KBM-7 (cell line): ENCODE measurements at regions not wholly inside any gene's neighbourhood (a gene's known extent, or its start where the extent isn't known, plus 50 kb on each side); places are given as distances from the start of the nearest gene placed in this dataset.
"Not testable (repeated sequence)": the region's sequence is repeated elsewhere in the genome, so short reads cannot be mapped to it uniquely, and the experiment has no call there.

Source experiments
- DNase-seq: peaks from one replicate; pipeline ENCODE4 v3.0.0-alpha.2; 2015
- in situ Hi-C: fragments of 300-500 bp; cut with MboI; formaldehyde crosslinking; loops from 2 replicates; pipeline ENCODE4 v1.14.3; 2020; ENCODE audit warnings: low sequenced_read_pairs, low pct_unique_long_range_greater_than_20kb, mixed read lengths

DNA sequence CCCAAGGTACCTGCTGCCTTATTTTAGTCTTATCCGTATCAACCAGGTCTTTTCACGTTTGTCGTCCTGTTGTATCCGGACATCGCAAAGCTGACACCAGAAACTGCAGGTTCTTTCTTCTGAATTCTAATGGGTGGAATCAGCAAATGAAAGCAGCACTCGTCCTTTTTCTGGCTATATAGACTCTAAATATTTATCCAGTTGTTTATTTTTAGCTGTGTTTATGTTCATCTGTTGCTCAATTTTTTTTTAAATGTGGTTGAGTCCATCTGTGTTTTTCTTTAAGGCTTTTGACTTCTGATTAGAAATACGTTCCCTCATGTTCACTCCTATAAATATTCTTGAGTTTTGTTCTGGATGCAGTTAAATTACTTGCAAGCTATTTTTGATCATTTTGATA is 831.7 kb downstream of the MTRR start:
- in situ Hi-C loops, result no loop called here
- no peak for DNase-seq

DNA sequence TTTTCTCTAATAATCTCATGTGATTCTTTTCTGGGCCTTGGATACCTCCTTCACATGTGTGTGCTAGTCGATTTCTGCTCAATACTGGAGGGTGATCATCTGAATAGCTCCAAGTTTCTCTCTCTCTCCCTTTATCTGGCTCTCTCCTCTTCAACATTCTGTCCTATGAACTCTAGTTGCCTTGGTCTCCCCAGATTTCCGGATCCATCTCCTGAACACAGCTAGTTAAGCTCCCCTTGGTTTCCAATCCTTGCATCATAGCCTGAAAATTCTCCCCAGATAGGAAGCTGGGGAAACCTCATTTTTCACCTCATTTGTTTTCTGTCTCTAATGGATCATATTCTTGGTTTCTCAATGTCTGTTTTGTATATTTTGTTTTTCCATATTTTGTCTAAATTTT is 832.3 kb downstream of the MTRR start:
- in situ Hi-C loops, result no loop called here
- DNase-seq, result no peak

DNA sequence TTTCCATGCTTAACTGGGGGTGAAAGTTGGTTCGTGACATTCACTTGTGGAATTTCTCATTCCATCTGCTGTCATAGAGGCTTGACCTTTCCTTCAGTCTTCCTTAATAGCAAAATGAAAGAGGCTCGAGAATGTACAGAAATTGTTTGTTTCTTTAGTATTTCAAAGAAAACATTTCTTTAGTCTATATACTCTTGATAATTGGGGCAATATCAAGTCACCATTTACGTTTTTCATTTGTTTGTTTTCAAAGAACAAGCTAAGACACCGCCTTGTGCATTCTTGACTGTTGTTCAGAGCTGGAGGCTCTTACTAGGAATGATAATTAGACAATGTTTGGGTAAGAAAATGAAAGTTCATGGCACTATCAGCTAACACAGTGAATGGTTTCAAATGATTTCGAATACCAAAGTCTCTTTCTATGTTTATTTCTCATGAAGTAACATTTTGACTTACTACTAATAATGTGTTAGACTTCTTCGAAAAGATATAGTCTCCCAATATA is 835.4 kb downstream of the SEMA5A start:
- in situ Hi-C loops, result no loop called here
- DNase-seq, result no peak

DNA sequence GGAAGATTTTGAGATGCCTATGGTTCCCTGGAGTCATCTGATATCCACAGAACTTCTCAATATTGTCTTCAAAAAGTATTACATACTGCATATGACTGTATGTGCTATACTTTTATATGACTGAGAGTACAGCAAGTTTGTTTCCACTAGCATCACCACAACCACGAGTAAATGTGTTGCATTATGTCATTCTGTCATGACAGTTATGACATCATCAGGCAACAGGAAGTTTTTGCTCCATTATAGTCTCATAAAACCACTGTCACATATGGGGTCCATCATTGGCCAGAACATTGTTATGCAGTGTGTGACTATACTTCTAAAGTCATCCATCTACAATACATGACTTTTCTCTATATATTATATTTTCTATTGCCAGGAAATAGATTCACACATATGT is 831.7 kb downstream of the SEMA5A start:
- in situ Hi-C loops, result no loop called here
- no peak for DNase-seq

DNA sequence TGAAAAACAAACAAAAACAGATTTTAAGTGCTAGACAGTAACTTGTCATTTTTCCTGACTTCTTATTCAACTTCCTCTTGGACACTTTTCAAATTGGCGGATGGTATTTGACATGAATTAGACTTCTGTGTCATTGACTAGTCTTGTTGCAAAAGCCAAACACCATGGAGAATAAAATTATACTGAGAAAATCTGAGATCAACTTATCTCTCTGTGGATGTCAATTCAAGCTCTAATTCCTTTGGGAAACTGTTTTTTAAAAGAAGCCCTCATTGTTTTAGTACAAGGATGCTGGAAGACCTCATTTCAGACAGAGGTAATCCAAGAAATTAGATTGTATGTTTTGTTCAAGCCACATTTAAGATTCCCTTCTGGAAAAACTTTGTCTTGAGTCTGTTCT is 831.0 kb downstream of the SEMA5A start:
- no peak for DNase-seq
- in situ Hi-C loops, result no loop called here

DNA sequence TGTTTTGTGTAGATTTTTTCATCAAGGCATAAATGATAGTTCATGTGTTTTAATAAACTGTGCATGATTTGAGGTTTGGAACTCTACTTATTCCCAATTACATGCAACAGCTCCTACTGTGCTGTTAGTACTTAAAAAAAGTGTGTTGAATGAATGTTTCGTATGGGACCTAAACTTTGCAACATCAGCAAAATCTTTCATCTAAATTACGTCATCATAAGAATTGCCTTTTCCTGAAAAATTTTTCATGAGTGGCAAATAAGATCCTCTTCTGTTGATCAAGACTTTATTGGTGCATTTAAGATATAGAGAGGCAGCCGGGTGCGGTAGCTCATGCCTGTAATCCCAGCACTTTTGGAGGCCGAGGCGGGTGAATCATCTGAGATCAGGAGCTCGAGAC is 826.1 kb downstream of the SEMA5A start:
- no peak for DNase-seq
- in situ Hi-C loops, result no loop called here

DNA sequence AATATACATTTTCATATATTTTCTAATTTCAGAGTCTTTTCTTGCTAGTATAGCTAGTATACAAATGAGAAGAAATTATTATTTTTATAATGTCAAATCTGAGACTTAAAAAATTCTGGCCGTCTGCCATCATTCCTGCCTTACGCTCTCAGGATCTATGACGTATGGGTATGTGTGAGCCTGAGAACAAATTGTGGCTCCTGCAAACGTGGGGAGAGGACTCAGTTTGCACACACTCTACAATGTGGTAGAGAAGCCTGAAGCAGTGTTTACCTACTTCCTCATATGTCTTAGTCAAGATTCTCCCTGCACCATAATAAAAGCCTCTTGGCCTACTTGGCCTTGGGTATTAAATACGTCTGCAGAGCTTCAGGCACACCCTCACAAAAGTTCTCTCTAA is 825.4 kb downstream of the SEMA5A start:
- DNase-seq, result no peak
- in situ Hi-C loops, result no loop called here

DNA sequence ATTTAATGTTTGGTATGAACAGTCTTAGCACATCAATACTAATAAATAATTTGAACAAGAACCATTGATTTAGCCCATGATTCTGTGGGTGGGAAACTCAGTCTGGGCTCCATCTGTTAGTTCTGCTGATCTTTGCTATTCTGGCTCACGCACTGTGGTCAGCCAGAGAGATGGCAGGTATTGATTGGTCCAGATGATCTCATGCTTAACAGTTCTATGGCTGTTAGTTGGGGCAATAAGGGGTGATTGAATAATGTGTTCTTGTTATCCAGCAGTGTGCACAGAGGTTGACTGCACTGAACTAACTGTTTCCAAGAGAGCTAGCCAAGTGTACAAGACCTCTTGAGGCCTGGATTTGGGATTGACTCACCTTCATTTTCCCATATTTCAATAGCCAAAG is 824.3 kb downstream of the SEMA5A start:
- no peak for DNase-seq
- in situ Hi-C loops, result no loop called here

DNA sequence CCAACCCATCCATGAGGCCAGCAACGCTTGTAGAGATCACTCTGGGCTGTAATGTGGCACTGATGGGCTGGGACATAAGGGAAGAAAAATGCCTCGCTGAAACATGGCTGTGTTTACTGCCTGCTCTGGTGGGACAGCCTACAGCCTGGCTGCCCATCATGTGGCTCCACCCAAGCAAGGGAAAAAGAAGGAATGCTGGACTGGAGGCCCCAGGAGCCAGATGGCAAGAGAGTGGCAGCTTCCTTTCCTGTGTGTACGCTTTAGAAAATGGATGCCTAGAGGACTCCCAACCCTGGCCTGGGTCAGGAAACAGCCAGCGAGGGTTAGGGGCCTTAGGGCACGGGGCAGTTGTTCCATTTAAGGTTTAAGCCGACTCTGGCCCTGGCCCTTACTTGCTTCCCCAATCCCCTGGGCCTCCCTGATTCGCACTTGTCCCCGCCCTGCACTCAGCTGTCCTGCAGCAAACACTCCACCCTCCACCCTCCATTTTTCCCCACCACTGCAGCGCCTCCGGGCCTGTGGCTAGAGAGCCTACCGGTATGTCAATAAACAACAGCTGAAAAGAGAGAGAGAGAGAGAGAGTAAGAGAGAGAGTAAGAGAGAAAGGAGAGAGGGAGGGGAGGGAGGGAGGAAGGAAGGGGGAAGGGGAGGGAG is 819.4 kb downstream of the SEMA5A start:
- in situ Hi-C loops, result no loop called here
- no peak for DNase-seq

DNA sequence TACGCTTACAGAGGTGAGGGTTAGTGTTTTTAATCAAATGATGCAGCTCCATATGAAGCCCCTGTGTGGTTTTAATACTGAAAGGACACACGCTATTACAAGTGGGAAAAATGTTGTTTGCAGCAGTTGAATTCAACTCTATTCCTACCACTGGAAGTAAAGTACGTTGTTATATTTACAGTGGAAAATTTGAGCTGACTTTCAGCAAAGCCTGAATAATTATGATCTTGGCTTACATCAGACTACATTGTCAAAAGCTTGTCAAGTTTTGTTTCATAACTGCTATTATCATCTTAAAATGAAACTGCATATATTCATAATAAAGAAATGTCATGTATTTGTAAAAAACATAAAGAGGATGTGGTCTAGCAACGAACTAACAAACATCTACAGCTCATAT is 818.5 kb downstream of the SEMA5A start:
- DNase-seq, result no peak

DNA sequence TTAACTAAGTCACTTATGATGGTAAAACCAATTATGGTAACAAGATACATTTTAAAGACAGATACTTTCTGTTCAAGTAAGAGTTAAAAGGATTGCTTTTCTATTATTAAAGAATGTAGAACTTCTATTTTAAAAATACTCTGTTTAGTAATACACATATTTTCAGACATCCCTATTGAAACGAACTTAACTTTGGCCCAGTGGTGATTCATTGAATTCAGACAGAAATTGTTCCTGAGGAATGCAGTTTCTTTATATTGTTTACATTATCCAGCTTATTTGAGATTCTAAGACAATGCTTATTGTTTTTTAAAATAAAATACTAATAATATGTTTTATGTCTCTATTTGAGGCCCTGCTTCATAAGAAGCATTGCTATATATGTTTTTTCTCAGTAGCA is 816.4 kb downstream of the SEMA5A start:
- no peak for DNase-seq
- in situ Hi-C loops, result no loop called here

More for the DNA sequence above, 818.5 kb downstream of the SEMA5A start:
- in situ Hi-C loops, result no loop called here

DNA sequence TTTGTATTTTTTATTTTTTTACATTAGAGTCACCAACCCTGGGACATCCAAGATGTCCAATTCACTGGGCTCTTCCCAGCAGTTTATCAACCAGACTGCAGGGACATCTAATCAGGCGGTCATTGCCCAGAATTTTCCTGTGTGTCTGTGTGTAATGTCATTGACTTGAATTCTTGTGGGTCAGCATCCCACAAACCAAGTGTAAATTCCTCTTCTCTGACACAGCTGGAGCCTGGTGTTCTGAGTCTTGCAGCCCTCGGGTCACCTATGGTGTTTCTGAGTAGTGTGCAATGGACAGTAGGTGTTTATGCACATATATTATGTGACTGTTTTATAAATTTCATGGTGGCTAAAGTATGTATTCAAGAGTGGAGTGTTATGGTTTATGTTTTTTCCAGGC is 815.7 kb downstream of the SEMA5A start:
- in situ Hi-C loops, result no loop called here
- DNase-seq, result no peak

DNA sequence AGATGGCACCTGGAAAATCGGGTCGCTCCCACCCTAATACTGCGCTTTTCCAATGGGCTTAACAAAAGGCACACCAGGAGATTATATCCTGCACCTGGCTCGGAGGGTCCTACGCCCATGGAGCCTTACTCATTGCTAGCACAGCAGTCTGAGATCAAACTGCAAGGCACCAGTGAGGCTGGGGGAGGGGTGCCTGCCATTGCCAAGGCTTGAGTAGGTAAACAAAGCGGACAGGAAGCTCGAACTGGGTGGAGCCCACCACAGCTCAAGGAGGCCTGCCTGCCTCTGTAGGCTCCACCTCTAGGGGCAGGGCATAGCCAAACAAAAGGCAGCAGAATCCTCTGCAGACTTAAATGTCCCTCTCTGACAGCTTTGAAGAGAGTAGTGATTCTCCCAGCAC is 814.8 kb downstream of the SEMA5A start:
- in situ Hi-C loops, result not testable (repeated sequence)

DNA sequence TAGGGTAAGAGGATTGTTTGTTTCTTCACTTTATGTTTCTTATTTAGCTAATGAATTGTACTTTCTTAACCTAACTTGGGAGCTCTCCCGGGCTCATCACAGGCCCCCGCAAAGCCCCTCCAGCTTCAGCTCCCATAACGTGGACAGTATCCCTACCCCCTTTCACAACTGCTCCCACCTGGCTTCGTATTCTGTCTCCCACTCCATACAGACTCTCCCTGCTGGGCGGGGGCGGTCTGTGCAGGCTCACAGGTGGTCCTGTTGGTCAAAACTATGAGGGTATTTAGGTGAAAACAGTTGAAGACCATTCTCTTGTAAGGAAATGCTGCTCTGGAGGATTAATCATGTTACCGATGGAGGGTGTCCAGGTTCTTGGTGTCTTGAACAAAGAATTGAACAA is 805.3 kb downstream of the SEMA5A start:
- DNase-seq, result no peak
- in situ Hi-C loops, result no loop called here

More for the DNA sequence above, 814.8 kb downstream of the SEMA5A start:
- not testable (repeated sequence) for DNase-seq

DNA sequence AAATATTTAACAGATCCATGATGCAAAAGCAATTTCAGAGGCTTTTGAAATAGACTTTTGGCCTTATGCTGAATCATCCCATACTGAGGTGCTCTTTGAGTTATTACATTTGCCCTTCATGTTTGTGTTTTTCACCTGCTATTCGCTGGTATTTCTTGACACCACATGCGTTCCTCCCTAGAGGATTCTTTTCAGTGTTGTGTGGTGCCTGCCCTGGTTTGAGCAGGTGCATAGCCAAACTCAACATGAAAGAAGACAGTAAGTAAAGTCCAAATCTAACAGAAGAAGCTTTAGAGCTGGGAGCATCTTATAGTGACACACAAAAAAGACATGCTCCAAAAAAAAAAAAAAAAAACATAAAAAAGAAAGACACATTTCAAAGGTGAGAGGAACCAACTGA is 796.3 kb downstream of the SEMA5A start:
- in situ Hi-C loops, result no loop called here
- DNase-seq, result no peak

DNA sequence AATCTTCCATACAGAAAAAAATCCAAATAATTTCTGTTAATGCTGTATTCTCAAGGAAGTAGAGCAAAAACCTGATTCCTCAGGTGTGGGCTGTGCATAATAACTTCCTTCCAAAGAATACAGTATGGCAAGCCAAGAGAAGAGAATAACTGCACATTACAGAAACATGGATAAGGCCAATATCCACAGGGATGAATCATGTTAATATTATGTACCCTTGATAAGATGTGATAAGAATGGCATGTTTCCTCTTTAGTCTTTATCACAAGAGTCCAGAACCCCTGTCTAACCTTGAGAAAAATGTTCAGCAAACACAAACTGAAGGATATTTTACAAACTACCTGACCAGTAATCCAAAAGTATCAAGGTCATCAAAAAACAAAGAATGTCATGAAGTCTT is 795.8 kb downstream of the SEMA5A start:
- in situ Hi-C loops, result no loop called here
- DNase-seq, result no peak

DNA sequence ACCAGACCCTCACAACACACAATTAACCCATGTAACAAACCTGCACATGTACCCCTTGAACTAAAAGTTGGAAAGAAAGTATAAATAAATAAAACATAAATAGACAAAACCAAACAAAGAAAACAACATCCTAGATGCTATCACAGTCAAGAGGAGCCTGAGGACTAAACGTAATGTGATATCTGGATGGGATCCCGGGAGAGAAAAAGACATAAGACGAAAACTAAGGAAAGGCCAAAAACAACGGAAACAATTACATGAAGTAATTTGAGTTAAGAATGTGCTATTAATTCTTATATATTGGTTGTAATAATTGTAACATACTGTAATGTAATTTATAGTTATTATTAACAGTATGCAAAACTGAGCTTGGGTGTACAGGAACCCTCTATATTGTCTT is 793.9 kb downstream of the SEMA5A start:
- in situ Hi-C loops, result no loop called here
- no peak for DNase-seq

DNA sequence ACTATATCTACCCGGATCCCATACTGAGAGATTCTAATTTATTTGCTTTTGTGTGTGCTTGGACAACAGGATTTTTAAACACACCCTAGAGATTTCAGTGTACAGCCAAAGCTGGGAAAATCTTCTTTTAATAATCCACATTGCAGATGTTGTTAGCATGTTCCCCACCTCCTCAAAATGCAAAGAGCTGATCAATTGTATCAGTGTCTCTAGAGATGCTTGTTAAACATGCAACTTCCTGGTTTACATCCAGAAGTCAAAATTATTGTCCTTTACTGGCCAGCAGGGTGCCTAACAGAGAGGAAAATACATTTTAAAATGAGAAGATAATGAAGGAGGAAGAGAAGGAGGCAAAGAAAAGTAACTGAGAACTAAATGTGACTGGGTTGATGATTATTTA is 793.3 kb downstream of the SEMA5A start:
- in situ Hi-C loops, result no loop called here
- DNase-seq, result no peak

DNA sequence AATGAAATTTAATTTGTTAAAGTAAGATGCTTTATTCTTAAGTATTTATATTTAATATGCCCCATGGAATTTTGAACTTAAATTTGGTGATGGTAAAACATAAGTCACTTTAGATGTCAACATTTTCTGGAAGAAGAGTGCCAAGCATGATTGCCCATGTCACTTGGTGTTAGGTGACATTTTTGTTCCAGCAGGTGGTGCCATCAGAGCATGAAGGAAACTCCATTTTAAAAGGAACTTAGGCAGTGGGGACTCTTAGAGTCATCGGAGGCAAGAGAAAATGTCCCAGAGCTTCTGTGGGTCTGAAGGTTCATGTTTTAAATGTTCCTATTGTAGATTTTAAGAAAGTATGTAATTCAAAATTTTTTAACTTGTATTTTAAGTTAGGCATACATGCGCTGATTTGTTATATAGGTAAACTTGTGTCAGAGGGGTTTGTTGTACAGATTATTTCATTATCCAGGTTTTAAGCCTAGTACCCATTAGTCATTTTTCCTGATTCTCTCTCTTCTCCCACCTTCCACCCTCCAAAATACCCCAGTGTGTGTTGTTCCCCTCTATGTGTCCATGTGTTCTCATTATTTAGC is 789.3 kb downstream of the SEMA5A start:
- in situ Hi-C loops, result no loop called here
- peak; percentile 26 for DNase-seq

DNA sequence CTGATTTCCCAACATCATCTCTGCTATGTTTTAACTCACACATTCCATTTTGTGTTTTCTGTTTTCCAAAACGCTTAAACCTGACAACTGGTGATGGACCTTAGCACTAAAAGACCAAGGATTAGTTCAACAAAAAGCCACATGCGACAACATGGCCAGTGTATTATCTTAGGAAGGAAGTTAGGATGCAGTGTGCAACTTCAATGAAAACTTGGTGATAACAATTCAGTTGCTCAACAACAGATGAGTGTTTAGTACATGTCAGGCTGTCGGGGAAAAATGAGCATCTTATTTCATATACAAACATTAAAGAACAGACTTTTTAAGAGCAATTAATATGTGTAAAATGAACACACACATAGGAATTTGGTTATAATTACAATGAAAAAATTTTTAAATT is 780.0 kb downstream of the SEMA5A start:
- in situ Hi-C loops, result no loop called here
- no peak for DNase-seq

DNA sequence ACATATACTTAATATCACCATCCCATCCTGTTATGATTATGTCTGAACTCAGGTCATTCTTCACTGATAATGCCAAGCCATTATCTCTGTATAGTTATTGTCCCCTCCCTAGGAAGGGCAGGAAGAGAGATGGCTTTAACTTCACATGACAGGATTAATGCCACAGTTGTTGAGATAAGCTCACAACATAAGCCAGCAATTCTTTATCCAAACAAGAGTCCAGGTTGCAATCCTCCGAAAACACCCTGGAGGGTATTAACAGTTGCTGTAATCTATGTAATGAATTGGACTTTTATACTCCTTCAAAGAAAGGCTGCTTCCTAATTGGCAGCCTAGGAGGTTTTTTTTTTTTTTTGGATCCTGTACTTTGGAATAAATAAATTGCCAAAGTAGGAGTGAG is 779.4 kb downstream of the SEMA5A start:
- in situ Hi-C loops, result no loop called here
- DNase-seq, result no peak
